ENCODE measurements at regions not wholly inside any gene's neighbourhood (a gene's known extent, or its start where the extent isn't known, plus 50 kb on each side); places are given as distances from the start of the nearest gene placed in this dataset.

DNA sequence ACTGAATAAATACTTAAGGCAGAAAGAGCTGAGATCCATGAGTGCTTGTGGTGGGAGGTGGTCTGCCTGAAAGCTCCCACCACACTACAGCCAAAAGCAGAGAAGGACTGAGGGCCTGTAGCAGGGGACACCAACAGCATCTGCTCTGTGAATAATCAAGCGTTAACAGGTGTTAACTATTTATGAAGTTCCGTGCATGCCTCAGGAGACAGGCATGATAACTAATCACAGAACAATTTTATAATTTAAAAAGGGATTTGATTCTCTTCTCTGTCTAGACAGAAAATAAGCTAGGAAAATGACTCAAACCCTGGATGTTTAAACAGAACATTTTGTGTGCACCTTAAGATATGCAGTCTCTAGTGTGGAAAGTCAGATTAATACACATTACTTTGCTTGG, 61.5 kb upstream of the GHITM start:
- dilution Hi-C loops (cut with MboI; ENCODE audit: extremely low pct_ligation_motif_present, low sequenced_read_pairs): no loop called here
- Histone ChIP-seq H3K27ac (ENCODE audit: control insufficient read depth, insufficient read depth, low read length) (no peak overlapping the region), H3K4me3 (ENCODE audit: control insufficient read depth in 2 of 3, extremely low read depth in 1 of 3, insufficient read depth in 2 of 3, low read depth in 1 of 3, low read length in 3 of 3) (no peak overlapping the region)

DNA sequence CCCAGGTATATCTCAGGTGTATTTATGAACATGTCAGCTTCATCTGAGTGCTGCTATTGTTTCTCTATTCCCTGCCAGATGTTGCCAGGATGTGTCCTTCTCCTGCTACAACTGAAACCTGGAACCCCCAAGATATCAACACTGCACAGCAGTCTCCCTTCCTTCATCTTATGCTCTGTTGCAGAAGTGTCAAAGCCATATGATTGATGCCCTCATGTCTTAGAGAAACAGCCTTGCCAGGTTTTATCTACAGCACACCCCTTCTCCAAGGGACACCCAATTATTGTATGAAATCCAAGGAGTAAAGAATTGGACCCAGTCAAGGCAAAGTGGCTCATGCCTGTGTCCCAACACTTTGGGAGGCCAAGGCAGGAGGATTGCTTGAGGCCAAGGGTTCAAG, 60.5 kb upstream of the GHITM start:
- no peak overlapping the region for H3K27ac ChIP-seq (ENCODE audit: control insufficient read depth, insufficient read depth, low read length)
- no peak overlapping the region for H3K4me2 ChIP-seq (ENCODE audit: control insufficient read depth, extremely low read depth, insufficient read depth, low read depth, low read length)
- DNase-seq (ENCODE audit: low read depth, low spot score) (no peak), FAIRE-seq (no peak)
- no peaks in the 10 kb centered on the region for H3K9me1 ChIP-seq (ENCODE audit: control insufficient read depth, extremely low read depth, insufficient read depth, low read length)
- TF ChIP-seq, protein P1, sequence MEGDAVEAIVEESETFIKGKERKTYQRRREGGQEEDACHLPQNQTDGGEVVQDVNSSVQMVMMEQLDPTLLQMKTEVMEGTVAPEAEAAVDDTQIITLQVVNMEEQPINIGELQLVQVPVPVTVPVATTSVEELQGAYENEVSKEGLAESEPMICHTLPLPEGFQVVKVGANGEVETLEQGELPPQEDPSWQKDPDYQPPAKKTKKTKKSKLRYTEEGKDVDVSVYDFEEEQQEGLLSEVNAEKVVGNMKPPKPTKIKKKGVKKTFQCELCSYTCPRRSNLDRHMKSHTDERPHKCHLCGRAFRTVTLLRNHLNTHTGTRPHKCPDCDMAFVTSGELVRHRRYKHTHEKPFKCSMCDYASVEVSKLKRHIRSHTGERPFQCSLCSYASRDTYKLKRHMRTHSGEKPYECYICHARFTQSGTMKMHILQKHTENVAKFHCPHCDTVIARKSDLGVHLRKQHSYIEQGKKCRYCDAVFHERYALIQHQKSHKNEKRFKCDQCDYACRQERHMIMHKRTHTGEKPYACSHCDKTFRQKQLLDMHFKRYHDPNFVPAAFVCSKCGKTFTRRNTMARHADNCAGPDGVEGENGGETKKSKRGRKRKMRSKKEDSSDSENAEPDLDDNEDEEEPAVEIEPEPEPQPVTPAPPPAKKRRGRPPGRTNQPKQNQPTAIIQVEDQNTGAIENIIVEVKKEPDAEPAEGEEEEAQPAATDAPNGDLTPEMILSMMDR (optimal IDR thresholded peaks at IDR 0.05 in 1 of 3, IDR thresholded peaks at IDR 0.05 in 1 of 3, conservative IDR thresholded peaks at IDR 0.05 in 1 of 3; ENCODE audit: extremely low read depth in 1 of 3, insufficient read depth in 2 of 3, low read length in 3 of 3): no peak
- TF ChIP-seq EZH2 (IDR thresholded peaks at IDR 0.05; ENCODE audit: low read length): no peak
- H3K4me3 ChIP-seq (ENCODE audit: control insufficient read depth in 2 of 3, extremely low read depth in 1 of 3, insufficient read depth in 2 of 3, low read depth in 1 of 3, low read length in 3 of 3): no peak overlapping the region
- dilution Hi-C loops (cut with MboI; ENCODE audit: extremely low pct_ligation_motif_present, low sequenced_read_pairs): no loop called here
- no peaks in the 10 kb centered on the region for H3K79me2 ChIP-seq (ENCODE audit: control insufficient read depth, insufficient read depth, low read length)
- no peaks in the 10 kb centered on the region for H4K20me1 ChIP-seq (ENCODE audit: control insufficient read depth, extremely low read depth, insufficient read depth, low read length)
- no peaks in the 10 kb centered on the region for H3K9me3 ChIP-seq (ENCODE audit: control insufficient read depth, low read depth, low read length)
- H3K9ac ChIP-seq (ENCODE audit: control insufficient read depth, extremely low read depth, insufficient read depth, low read length): no peak overlapping the region
- peaks cover 6% of the 10 kb centered on the region for H3K4me1 ChIP-seq (ENCODE audit: control insufficient read depth, extremely low read depth, insufficient read depth, low read length)
- H2AFZ ChIP-seq (ENCODE audit: control insufficient read depth, low read length): no peak overlapping the region
- no peaks in the 10 kb centered on the region for H3K27me3 ChIP-seq (ENCODE audit: control insufficient read depth, extremely low read depth, insufficient read depth, low read length)
- no peaks in the 10 kb centered on the region for H3K36me3 ChIP-seq (ENCODE audit: control insufficient read depth in 2 of 2, extremely low read depth in 1 of 2, insufficient read depth in 2 of 2, low read length in 2 of 2)

More for the DNA sequence above, 61.5 kb upstream of the GHITM start:
- H3K36me3 ChIP-seq (ENCODE audit: control insufficient read depth in 2 of 2, extremely low read depth in 1 of 2, insufficient read depth in 2 of 2, low read length in 2 of 2): no peaks in the 10 kb centered on the region
- H3K4me1 ChIP-seq (ENCODE audit: control insufficient read depth, extremely low read depth, insufficient read depth, low read length): peaks cover 6% of the 10 kb centered on the region
- no peaks in the 10 kb centered on the region for H4K20me1 ChIP-seq (ENCODE audit: control insufficient read depth, extremely low read depth, insufficient read depth, low read length)
- no peaks in the 10 kb centered on the region for H3K27me3 ChIP-seq (ENCODE audit: control insufficient read depth, extremely low read depth, insufficient read depth, low read length)
- no peaks in the 10 kb centered on the region for H3K79me2 ChIP-seq (ENCODE audit: control insufficient read depth, insufficient read depth, low read length)
- no peak for FAIRE-seq
- no peak for TF ChIP-seq EZH2 (IDR thresholded peaks at IDR 0.05; ENCODE audit: low read length)
- TF ChIP-seq, protein P1 (optimal IDR thresholded peaks at IDR 0.05 in 1 of 3, IDR thresholded peaks at IDR 0.05 in 1 of 3, conservative IDR thresholded peaks at IDR 0.05 in 1 of 3; ENCODE audit: extremely low read depth in 1 of 3, insufficient read depth in 2 of 3, low read length in 3 of 3): no peak
- H3K9me1 ChIP-seq (ENCODE audit: control insufficient read depth, extremely low read depth, insufficient read depth, low read length): no peaks in the 10 kb centered on the region
- H2AFZ ChIP-seq (ENCODE audit: control insufficient read depth, low read length): no peak overlapping the region
- H3K9ac ChIP-seq (ENCODE audit: control insufficient read depth, extremely low read depth, insufficient read depth, low read length): no peak overlapping the region
- no peak overlapping the region for H3K4me2 ChIP-seq (ENCODE audit: control insufficient read depth, extremely low read depth, insufficient read depth, low read depth, low read length)
- no peaks in the 10 kb centered on the region for H3K9me3 ChIP-seq (ENCODE audit: control insufficient read depth, low read depth, low read length)
- no peak for DNase-seq (ENCODE audit: low read depth, low spot score)

All from keratinocyte (primary cell).